Adrenal gland (tissue), 5 donors: ENCODE measurements at regions not wholly inside any gene's neighbourhood (a gene's known extent, or its start where the extent isn't known, plus 50 kb on each side); places are given as distances from the start of the nearest gene placed in this dataset.

Experiments used
- POLR2A ChIP-seq, 2 donors: fragments of 450-650 bp; IDR thresholded peaks; one replicate each; pipeline ENCODE4 v1.6.1; 2017; ENCODE audit warnings: antibody characterized with exemption in 2 of 2, mild to moderate bottlenecking in 2 of 2, moderate library complexity in 1 of 2
- TF ChIP-seq, protein P1 (sequence below), 6 experiments: fragments of 450-650 bp in 4 of 6; fragments of 200-600 bp in 2 of 6; sonication (generic) in 1 of 6; IDR thresholded peaks; 1 replicate in 5 of 6; 2 replicates in 1 of 6; pipeline versions ENCODE4 v1.5.1 to v1.8.0; 2016 to 2021; ENCODE audit warnings: antibody characterized with exemption in 6 of 6, mild to moderate bottlenecking in 2 of 6, moderate library complexity in 1 of 6
- donor health status: DM: no; HTN: no; CAD: no.

DNA sequence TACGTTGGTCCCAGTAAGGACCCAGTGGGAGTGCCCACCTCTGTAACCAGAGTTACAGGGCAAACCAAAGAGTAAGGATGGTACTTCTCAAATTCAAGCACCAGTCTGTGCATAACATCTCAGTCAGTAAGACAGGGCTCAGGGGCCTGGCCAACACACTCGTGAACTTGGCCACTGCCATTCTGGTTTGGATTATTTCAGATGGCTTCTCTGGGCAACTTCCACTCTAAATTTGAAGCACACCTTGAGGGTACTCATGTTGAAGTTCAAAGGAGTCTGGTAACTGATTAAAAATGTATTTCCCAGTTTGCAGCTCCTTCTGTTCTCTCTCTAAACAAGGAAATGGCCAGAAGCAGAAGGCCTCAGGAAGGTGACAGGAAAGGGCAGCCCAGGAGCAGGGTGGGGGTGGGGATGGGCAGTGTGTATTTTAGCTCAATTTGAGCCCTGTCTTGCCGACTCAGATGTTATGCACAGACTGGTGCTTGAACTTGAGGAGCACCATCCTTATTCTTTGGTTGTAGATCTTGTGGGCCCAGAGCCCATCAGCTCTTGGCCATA lies 107.3 kb upstream of the GLI3 start:
- TF ChIP-seq POLR2A (IDR thresholded peaks at IDR 0.05) = no peak
- TF ChIP-seq, protein P1, sequence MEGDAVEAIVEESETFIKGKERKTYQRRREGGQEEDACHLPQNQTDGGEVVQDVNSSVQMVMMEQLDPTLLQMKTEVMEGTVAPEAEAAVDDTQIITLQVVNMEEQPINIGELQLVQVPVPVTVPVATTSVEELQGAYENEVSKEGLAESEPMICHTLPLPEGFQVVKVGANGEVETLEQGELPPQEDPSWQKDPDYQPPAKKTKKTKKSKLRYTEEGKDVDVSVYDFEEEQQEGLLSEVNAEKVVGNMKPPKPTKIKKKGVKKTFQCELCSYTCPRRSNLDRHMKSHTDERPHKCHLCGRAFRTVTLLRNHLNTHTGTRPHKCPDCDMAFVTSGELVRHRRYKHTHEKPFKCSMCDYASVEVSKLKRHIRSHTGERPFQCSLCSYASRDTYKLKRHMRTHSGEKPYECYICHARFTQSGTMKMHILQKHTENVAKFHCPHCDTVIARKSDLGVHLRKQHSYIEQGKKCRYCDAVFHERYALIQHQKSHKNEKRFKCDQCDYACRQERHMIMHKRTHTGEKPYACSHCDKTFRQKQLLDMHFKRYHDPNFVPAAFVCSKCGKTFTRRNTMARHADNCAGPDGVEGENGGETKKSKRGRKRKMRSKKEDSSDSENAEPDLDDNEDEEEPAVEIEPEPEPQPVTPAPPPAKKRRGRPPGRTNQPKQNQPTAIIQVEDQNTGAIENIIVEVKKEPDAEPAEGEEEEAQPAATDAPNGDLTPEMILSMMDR (IDR thresholded peaks at IDR 0.05) = no peak
